Psoas muscle (tissue), 7 donors: ENCODE measurements at regions not wholly inside any gene's neighbourhood (a gene's known extent, or its start where the extent isn't known, plus 50 kb on each side); places are given as distances from the start of the nearest gene placed in this dataset.

ENCODE experiments used
- ATAC-seq, 4 donors: fragments of 200-7000 bp; cut with Tn5 transposase; one replicate each; pipeline ENCODE4 v1.9.1; 2020; ENCODE audit warnings: moderate library complexity in 3 of 4, mild to moderate bottlenecking in 2 of 4
- DNase-seq, 2 donors: peaks; one replicate each; pipeline ENCODE4 v3.0.0-alpha.2; 2020
- H3K27ac ChIP-seq: fragments of 200-600 bp; one replicate; pipeline ENCODE4 v1.8.0; 2022
- H3K27me3 ChIP-seq, 3 donors: fragments of 200-600 bp in 1 of 3; one replicate each; pipeline versions ENCODE4 v1.6.1 to v1.8.0; 2013 to 2022; ENCODE audit warnings: low read length in 2 of 3, mild to moderate bottlenecking in 2 of 3, moderate library complexity in 1 of 3; ENCODE audit not compliant: insufficient read depth in 3 of 3
- H3K36me3 ChIP-seq, 2 donors: fragments of 200-600 bp in 1 of 2; one replicate each; pipeline versions ENCODE4 v1.6.1 to v1.8.0; 2013 to 2022; ENCODE audit warnings: low read depth in 1 of 2, mild to moderate bottlenecking in 1 of 2, moderate library complexity in 1 of 2; ENCODE audit not compliant: insufficient read depth in 1 of 2
- H3K4me1 ChIP-seq: fragments of 200-600 bp; one replicate; pipeline ENCODE4 v1.8.0; 2022
- H3K4me3 ChIP-seq: fragments of 200-600 bp; one replicate; pipeline ENCODE4 v1.8.0; 2022; ENCODE audit warnings: mild to moderate bottlenecking
- H3K9me3 ChIP-seq: fragments of 200-600 bp; one replicate; pipeline ENCODE4 v1.8.0; 2022
- WGBS, 3 donors: extraction: QIAGEN DNeasy Blood & Tissue Kit; methylation state at CpG; one replicate each; pipeline versions ENCODE4 v1.1.6 to v1.1.7; 2013; 5-methylcytosine and 5-hydroxymethylcytosine counted together
- intact Hi-C, 2 donors: fragments of 100-400 bp; cut with DNase I; formaldehyde crosslinking; loops; one replicate each; pipeline versions ENCODE4 v1.11.0 to v1.14.2; 2022
- TF ChIP-seq, protein P1 (sequence below): fragments of 200-600 bp; IDR thresholded peaks from one replicate; pipeline ENCODE4 v1.8.0; 2022; ENCODE audit warnings: antibody characterized with exemption
- donor health status: healthy with polysubstance abuse.
- donor health status: DM: no; HTN: no; CAD: no; lungs with moderate emphysema.
- donor health status: Bipolar disorder and iron deficiency.
- donor health status: healthy.
- donor health status: DM: yes; HTN: yes; CAD: no.
- donor health status: DM: no; HTN: no; CAD: no.
- donor health status: DM: yes; HTN: yes; CAD: no.

DNA sequence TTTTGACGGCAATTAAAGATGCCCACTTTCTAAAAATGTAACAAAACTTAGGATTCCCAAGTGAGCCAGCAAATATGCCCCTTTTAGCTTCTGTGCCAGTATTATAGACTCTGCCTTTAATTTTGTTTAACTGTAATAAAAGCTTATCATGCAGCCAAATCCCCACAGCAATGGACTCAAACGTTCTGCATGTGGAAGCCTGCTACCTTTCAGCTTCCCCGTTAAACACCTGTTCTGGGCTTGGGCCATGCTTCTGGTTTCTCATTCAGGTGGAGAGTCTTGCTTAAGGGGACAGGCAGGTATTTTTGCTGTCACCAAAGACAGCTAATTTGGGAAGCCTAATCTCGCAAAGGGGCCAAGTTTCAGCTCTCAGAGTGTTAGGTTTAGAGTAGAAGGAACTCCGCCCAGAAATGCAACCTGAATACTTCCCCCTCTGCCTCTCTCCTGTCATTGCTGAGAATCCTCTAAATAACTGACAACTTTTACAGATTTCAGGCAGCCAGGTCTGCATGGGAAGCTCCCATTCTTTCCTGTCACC, 399.4 kb upstream of the ATP11B start:
- 51 to 57% (median 52%) methylated on average over 5 of the region's 5 CpGs for WGBS, 3 donors
- intact Hi-C loops: no loop called here
- Histone ChIP-seq H3K4me1 (no peaks in the 10 kb centered on the region), H3K36me3 (no peaks in the 10 kb centered on the region), H3K27me3 (no peaks in the 10 kb centered on the region), H3K9me3 (no peaks in the 10 kb centered on the region), H3K4me3 (no peak overlapping the region), H3K27ac (no peak overlapping the region)
- ATAC-seq (no peak), DNase-seq (no peak)
- TF ChIP-seq, protein P1, sequence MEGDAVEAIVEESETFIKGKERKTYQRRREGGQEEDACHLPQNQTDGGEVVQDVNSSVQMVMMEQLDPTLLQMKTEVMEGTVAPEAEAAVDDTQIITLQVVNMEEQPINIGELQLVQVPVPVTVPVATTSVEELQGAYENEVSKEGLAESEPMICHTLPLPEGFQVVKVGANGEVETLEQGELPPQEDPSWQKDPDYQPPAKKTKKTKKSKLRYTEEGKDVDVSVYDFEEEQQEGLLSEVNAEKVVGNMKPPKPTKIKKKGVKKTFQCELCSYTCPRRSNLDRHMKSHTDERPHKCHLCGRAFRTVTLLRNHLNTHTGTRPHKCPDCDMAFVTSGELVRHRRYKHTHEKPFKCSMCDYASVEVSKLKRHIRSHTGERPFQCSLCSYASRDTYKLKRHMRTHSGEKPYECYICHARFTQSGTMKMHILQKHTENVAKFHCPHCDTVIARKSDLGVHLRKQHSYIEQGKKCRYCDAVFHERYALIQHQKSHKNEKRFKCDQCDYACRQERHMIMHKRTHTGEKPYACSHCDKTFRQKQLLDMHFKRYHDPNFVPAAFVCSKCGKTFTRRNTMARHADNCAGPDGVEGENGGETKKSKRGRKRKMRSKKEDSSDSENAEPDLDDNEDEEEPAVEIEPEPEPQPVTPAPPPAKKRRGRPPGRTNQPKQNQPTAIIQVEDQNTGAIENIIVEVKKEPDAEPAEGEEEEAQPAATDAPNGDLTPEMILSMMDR: no peak

DNA sequence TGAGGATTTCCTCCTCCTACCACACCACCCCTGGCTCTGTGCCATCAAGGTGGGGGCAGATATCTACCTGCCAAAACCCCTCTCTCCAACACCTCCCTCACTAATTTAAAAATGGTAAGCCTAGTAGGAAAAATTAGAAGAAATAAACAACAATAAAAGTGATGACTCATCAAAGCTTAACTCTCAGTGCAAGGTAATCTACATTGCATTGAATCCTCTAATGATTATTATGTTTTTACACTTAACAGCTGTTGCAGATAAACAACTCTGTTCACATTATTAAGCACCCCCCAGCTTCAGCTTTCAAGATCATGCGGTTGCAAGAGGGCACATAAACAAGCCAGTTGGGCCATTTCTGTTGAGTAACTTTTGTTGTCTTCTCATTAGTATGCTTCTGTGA, 396.1 kb upstream of the ATP11B start:
- WGBS, 3 donors: 88 to 93% (median 88%) methylated on average over 1 of the region's 1 CpG
- H3K9me3 ChIP-seq: no peaks in the 10 kb centered on the region
- intact Hi-C loops: no loop called here
- H3K36me3 ChIP-seq: no peaks in the 10 kb centered on the region
- H3K4me1 ChIP-seq: no peaks in the 10 kb centered on the region
- H3K27ac ChIP-seq: no peak overlapping the region
- no peak overlapping the region for H3K4me3 ChIP-seq
- no peaks in the 10 kb centered on the region for H3K27me3 ChIP-seq
- DNase-seq: no peak
- no peak for ATAC-seq
- TF ChIP-seq, protein P1: no peak

- H3K9me3 ChIP-seq: no peaks in the 10 kb centered on the region
- no peak for DNase-seq
- no peak for ATAC-seq
- TF ChIP-seq, protein P1: no peak
- no peak overlapping the region for H3K27ac ChIP-seq
- WGBS, 3 donors: 69 to 72% (median 72%) methylated on average over 11 of the region's 11 CpGs
- intact Hi-C loops: no loop called here
- no peaks in the 10 kb centered on the region for H3K27me3 ChIP-seq
- no peak overlapping the region for H3K4me3 ChIP-seq
- H3K36me3 ChIP-seq: no peaks in the 10 kb centered on the region
- no peaks in the 10 kb centered on the region for H3K4me1 ChIP-seq
Measured at GRCh38 chr3:182399978-182400737, 393.1 kb upstream of the ATP11B start.

DNA sequence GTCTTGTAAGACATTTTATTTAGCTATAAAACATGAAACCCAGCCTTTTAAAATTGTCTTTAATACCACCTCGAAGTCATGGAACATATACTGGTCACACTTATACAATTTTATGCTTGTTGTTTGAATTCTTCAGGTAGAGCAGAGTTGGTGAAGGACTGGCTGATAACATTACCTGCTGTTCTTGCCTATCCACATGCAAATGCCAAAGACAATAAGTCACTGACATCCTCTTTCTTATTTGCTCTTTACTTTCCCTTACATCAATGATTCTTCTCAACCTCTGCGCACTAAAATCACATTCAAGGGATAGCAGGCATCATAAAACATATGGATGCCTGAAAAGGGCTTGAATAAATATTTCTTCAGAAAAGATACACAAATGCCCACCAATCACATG, 392.5 kb upstream of the ATP11B start:
- intact Hi-C loops: no loop called here
- Histone ChIP-seq H3K27ac (no peak overlapping the region), H3K27me3 (no peaks in the 10 kb centered on the region), H3K4me1 (no peaks in the 10 kb centered on the region), H3K4me3 (no peak overlapping the region), H3K36me3 (no peaks in the 10 kb centered on the region), H3K9me3 (no peaks in the 10 kb centered on the region)
- DNase-seq (no peak), ATAC-seq (no peak)
- TF ChIP-seq, protein P1: no peak
- WGBS, 3 donors: 46 to 56% (median 47%) methylated on average over 2 of the region's 2 CpGs

DNA sequence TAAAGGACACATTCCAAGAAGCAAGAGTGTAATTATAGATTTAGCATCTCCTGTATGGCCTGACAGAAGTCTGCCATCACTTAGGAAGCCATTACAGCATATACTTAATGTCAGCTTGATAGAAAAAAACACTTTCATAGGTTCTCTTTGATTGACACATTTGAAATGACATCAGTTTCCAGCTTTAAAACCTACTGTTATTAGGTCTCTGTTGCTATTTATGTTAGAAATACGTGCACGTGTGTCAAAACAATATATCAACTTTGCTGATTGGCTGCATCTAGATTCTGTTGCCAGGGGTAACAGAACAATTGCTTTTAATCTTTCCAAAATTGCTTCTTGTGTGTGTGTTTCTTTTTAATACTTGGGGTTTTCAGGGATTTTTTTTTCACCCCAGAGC, 389.3 kb upstream of the ATP11B start:
- Histone ChIP-seq H3K4me1 (no peaks in the 10 kb centered on the region), H3K36me3 (no peaks in the 10 kb centered on the region), H3K4me3 (no peak overlapping the region), H3K27ac (no peak overlapping the region), H3K9me3 (no peaks in the 10 kb centered on the region), H3K27me3 (no peaks in the 10 kb centered on the region)
- ATAC-seq: no peak
- intact Hi-C loops: no loop called here
- DNase-seq: no peak
- TF ChIP-seq, protein P1: no peak
- WGBS, 3 donors: 83 to 93% (median 85%) methylated on average over 2 of the region's 2 CpGs
